GM19455 (cell line): ENCODE measurements at regions not wholly inside any gene's neighbourhood (a gene's known extent, or its start where the extent isn't known, plus 50 kb on each side); places are given as distances from the start of the nearest gene placed in this dataset.
"Not testable (repeated sequence)": the region's sequence is repeated elsewhere in the genome, so short reads cannot be mapped to it uniquely, and the experiment has no call there.

Experiments used
- ATAC-seq: cut with Tn5 transposase; IDR thresholded peaks from one replicate; pipeline ENCODE4 v1.9.1; 2021; ENCODE audit not compliant: unreplicated experiment

DNA sequence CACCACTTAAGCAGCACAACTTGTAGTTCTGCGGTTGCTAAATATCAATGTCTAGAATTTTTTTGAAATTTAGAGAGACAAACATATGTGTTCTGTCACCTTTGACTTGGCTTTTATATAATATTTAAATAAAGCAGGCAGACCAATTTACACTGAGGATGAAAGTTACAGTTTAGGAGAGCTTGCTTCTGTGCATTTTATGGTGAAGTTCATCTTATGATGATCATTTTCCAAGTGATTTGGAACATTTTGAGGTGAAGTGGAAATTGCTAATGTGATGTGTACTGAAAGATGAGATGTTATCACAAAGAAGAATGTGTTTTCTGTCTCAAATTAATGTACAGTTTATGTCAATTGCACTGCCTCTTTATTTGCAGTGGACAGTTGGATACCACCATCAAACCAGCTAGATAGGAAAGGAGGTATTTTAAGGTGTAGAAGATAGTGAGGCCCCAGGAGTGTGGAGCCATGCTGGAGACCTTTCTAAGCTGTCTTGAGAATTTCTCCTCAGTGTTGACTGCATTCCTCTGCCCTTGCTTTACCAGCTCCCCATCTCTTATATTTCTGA, 461.9 kb downstream of the UTRN start:
- ATAC-seq, result no peak

DNA sequence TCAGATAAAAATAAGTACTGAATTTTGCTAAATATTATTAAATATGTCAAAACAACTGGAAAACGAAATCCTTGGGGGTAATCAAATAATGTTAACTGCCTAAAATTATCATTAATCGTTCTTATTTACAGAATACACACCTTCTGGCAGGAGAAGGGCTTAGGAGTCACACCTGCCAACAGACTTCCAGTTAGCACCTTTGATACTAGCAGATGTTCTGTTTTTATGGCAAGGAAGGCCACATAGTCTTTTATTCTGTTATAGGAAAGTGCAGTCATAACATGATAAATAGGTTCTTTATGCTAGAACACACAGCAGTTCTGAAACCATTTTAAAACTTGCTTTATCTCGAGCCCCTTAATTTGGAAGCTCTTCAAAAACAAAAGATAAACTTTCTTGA, 464.1 kb downstream of the UTRN start:
- ATAC-seq, result no peak

DNA sequence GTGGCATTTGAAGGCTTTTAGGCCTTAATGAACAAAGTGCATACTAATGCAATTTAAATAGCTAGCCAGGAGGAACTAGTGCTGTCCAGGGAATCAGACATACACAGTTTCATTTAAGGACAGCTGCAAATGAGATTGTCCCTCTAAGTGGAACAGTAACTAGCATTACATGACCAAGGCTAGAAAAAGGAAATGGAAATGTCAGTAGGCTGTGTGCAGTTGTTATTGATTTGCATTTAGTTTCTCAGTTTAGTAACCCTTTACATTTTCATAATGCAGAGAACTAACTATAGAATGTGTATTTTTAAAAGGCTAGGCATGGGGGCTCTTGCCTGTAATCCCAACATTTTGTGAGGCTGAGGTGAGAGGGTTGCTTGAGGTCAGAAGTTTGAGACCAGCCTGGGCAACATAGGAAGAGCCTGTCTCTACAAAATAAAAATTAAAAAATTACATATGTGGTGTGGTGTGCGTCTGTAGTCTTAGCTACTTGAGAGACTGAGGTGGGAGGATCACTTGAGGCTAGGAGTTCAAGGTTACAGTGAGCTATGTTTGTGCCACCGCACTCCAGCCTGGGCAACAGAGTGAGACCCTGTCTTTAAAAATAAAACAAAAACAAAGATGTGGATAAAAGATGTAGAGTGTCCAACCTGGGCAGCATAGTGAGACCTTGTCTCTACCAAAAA, 468.0 kb downstream of the UTRN start:
- peak; percentile 93 for ATAC-seq

- no peak for ATAC-seq
Observed at GRCh38 chr6:144756469-144756868, 471.3 kb downstream of the UTRN start.

DNA sequence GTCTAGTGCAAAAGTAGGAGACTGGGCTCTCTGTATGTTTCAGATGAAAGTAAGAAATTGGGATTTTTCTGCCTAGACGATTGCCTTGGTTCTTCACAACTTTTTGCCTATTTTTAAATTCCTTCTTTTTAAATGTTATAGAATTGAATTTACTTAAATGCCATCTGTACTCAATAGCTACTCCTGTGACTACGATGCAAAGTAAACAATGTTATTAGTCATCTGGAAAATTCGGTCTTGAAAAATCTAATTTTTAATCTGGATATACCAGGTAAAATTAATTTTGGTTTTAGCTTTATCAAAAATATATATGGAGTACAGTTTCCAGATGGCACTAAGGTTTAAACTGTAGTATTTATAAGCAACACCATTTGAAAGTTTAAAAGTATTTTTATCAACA, 472.2 kb downstream of the UTRN start:
- no peak for ATAC-seq

GRCh38 chr6:144757730-144758129, 472.6 kb downstream of the UTRN start:
- no peak for ATAC-seq

GRCh38 chr6:144758602-144759001, 473.5 kb downstream of the UTRN start:
- no peak for ATAC-seq

GRCh38 chr6:144762469-144762868, 477.3 kb downstream of the UTRN start:
- ATAC-seq, result no peak

GRCh38 chr6:144767051-144767450, 481.9 kb downstream of the UTRN start:
- no peak for ATAC-seq

GRCh38 chr6:144768551-144769075, 483.5 kb downstream of the UTRN start:
- no peak for ATAC-seq

DNA sequence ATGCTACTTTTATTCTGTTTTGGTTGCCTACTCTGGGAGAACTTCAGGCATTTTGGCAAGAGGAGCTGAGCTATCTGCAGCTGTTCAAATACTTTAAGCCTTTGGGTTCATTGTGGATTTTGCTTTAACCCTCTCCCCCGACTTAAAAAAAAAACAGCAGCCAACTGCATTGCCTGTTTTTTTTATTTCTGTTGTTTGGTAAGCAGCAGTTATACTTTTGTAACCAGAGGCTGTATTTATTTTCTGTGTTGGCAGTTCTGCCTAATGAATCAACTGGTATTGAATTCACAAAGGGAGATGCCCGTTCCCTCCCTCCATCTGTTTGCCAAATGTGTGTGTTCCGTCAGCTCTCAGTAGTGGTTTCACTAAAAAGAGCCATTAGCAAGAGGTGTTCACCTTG, 484.0 kb downstream of the UTRN start:
- ATAC-seq, result no peak

GRCh38 chr6:144776031-144776819, 491.1 kb downstream of the UTRN start:
- ATAC-seq, result no peak

DNA sequence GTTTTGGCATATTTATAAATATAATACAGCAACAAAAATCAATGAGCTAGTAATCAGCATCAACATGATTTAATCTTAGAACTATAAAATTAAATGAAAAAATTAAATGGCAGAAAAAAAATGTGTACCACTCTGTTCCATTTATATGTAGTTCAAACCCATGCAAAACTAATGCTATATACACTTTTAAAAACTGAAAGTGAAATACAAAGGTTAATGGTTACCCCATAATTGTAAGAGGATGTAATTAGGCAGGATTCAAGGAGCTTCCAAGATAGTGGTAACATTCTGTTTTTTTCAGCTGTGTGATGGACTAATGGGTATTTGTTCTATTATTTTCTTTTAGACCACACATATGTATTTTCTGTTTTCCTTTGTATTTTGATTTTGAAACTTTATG, 492.1 kb downstream of the UTRN start:
- ATAC-seq, result no peak

DNA sequence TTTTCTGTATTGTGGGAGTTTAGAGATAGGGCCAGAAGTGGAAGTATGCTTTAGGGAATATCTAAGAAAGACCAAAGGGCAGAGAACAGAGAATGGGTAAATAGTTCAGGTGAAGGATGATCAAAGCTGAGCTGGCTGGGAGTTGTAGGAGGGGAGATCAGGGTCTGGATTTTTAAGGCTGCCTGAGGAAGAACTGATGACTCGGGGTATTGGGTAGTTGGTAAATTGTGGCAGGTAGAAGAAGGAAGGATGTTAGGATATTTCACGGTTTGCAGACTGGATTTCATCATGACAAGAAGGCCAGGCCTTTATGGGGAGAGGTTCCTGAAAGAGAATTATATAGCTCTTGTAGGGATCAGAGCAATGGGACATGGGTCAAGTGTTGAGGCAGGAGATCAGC, 492.9 kb downstream of the UTRN start:
- ATAC-seq, result no peak

- no peak for ATAC-seq
Observed at GRCh38 chr6:144778773-144779492, 493.8 kb downstream of the UTRN start.

DNA sequence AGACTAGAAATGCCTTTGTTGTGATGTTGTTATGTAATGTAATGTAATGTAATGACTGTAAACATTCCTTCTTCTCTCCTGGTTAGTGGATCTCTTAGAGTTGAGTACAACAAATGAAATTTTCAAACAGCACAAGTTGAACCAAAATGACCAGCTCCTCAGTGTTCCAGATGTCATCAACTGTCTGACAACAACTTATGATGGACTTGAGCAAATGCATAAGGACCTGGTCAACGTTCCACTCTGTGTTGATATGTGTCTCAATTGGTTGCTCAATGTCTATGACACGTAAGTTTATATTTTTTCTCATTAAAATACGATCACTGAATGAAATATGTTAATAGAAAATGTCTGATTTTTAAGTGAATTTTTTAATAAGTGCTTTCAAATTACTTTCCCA, 496.7 kb downstream of the UTRN start:
- ATAC-seq, result no peak

- no peak for ATAC-seq
Observed at GRCh38 chr6:144782634-144783033, 497.5 kb downstream of the UTRN start.

DNA sequence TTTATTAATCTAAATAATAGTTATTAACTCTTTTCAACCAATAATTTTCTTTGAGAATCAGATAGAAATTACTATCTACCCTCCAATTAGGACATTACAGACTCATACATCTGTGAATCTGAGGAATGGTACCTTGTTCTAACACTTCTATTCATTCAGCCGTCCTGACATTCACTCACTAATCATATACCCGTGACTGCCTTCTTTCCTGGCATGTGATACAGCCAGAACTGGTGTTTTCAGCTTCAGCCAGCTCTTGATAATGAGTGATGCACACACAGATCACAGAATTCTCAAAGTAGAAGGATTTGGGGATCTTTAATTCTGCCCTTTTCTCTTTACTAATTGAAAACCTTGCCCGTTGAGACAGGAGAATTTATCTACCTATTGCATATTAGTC, 499.9 kb downstream of the UTRN start:
- ATAC-seq, result no peak

DNA sequence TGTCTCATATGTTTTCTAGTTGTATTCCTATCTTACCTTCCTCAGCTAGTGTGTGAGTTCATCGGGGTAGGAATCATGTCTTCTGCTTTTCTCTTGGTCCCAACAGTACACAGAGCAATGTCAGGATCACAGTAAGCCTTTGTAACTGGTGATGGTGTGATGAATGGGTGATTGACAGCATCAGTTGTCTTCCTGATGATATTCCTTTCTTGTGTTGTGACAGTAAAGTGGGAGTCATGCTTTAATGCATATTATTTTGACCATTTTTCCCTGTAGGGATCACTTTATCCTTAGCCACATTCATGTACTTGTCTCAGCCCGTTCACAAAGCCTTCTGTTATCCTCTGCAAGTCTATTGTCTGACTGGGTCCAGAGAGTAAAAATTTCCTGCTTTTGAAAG, 501.7 kb downstream of the UTRN start:
- ATAC-seq, result no peak

- no peak for ATAC-seq
Observed at GRCh38 chr6:144793744-144794143, 508.6 kb downstream of the UTRN start.

DNA sequence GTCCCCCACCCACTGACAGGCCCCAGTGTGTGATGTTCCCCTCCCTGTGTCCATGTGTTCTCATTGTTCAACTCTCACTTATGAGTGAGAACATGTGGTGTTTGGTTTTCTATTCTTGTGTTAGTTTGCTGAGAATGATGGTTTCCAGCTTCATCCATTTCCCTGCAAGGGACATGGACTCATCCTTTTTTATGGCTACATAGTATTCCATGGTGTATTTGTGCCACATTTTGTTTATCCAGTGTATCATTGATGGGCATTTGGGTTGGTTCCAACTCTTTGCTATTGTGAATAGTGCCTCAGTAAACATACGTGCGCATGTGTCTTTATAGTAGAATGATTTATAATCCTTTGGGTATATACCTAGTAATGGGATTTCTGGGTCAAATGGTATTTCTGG, 509.9 kb downstream of the UTRN start:
- ATAC-seq, result not testable (repeated sequence)
